Endothelial cell of umbilical vein (primary cell): ENCODE measurements at regions not wholly inside any gene's neighbourhood (a gene's known extent, or its start where the extent isn't known, plus 50 kb on each side); places are given as distances from the start of the nearest gene placed in this dataset.
A peak's percentile ranks its signal among the peaks of the same experiment; 100 is the strongest.
"Not testable (repeated sequence)": the region's sequence is repeated elsewhere in the genome, so short reads cannot be mapped to it uniquely, and the experiment has no call there.

ENCODE experiments used
- BruUV-seq: library from RNA; stranded (reverse); fragments of 400-500 nt; replicated peaks from 2 replicates; lab custom pipeline; 2021; lab: Mats Ljungman, UMichigan
- CTCF ChIA-PET: fragments of 300-600, 350-600 bp; sonication (Branson Sonifier 250); formaldehyde crosslinking; loops from one replicate; lab custom pipeline; 2021; ENCODE audit warnings: antibody characterized with exemption, inconsistent platforms; lab: Charles Lee
- POLR2A ChIA-PET: fragments of 300-600, 350-600 bp; sonication (Branson Sonifier 250); formaldehyde crosslinking; loops from one replicate; lab custom pipeline; 2021; ENCODE audit warnings: antibody characterized with exemption, inconsistent platforms; lab: Charles Lee
- DNase-seq: peaks from one replicate; pipeline ENCODE4 v3.0.0-alpha.2; 2011; ENCODE audit warnings: low read depth, low spot score
- FAIRE-seq: peaks from 2 replicates; lab custom pipeline; 2011; peaks lifted over from hg19 to GRCh38; lab: Jason Lieb, UNC
- H2AFZ ChIP-seq: 2 replicates; pipeline ENCODE4 v1.6.0; 2012; ENCODE audit warnings: low read depth, low read length, control low read depth, inconsistent platforms
- H3K27ac ChIP-seq: 2 replicates; pipeline ENCODE4 v1.5.1; 2011; ENCODE audit warnings: low read depth, mild to moderate bottlenecking, control low read depth, low read length, moderate library complexity; ENCODE audit not compliant: insufficient read depth
- H3K27me3 ChIP-seq, 2 experiments: 2 replicates each; pipeline versions ENCODE4 v1.6.0 to v1.6.1; 2011; ENCODE audit warnings: low read length in 2 of 2, mixed read lengths in 1 of 2; ENCODE audit not compliant: control insufficient read depth in 2 of 2, insufficient read depth in 2 of 2
- H3K36me3 ChIP-seq, 2 experiments: 2 replicates in 1 of 2; 3 replicates in 1 of 2; pipeline ENCODE4 v1.5.1; 2011; ENCODE audit warnings: low read length in 2 of 2, mild to moderate bottlenecking in 1 of 2, moderate library complexity in 1 of 2; ENCODE audit not compliant: control insufficient read depth in 2 of 2, insufficient read depth in 2 of 2; ENCODE audit errors: extremely low read depth in 1 of 2
- H3K4me1 ChIP-seq: 3 replicates; pipeline ENCODE4 v1.5.1; 2011; ENCODE audit warnings: mild to moderate bottlenecking, low read length; ENCODE audit not compliant: control insufficient read depth, insufficient read depth; ENCODE audit errors: extremely low read depth
- H3K4me2 ChIP-seq: 2 replicates; pipeline ENCODE4 v1.6.1; 2011; ENCODE audit warnings: low read length, control low read depth, mixed read lengths; ENCODE audit not compliant: insufficient read depth
- H3K4me3 ChIP-seq, 3 experiments: fragments of 200-600 bp in 1 of 3; sonication (generic), shearing (Covaris generic) in 1 of 3; replicated peaks in 1 of 3; 2 replicates each; pipeline ENCODE4 v1.5.1; 2011 to 2016; ENCODE audit warnings: control low read depth in 3 of 3, low read length in 3 of 3, mild to moderate bottlenecking in 2 of 3, inconsistent platforms in 1 of 3, low read depth in 1 of 3, moderate library complexity in 1 of 3; ENCODE audit not compliant: insufficient read depth in 1 of 3
- H3K79me2 ChIP-seq: 2 replicates; pipeline ENCODE4 v1.6.0; 2012; ENCODE audit warnings: low read length, inconsistent platforms; ENCODE audit not compliant: control insufficient read depth, insufficient read depth
- H3K9ac ChIP-seq: replicated peaks from 2 replicates; pipeline ENCODE3; 2011; ENCODE audit warnings: low read length, control low read depth; ENCODE audit not compliant: insufficient read depth; ENCODE audit errors: extremely low read depth
- H3K9me1 ChIP-seq: replicated peaks from 3 replicates; pipeline ENCODE4 v1.6.0; 2011; ENCODE audit warnings: mild to moderate bottlenecking, low read length; ENCODE audit not compliant: control insufficient read depth, insufficient read depth; ENCODE audit errors: extremely low read depth
- H3K9me3 ChIP-seq: replicated peaks from 2 replicates; pipeline ENCODE4 v1.5.1; 2012; ENCODE audit warnings: low read length, inconsistent platforms; ENCODE audit not compliant: control insufficient read depth, insufficient read depth
- H4K20me1 ChIP-seq: replicated peaks from 2 replicates; pipeline ENCODE3; 2011; ENCODE audit warnings: mild to moderate bottlenecking, low read length; ENCODE audit not compliant: control insufficient read depth, insufficient read depth; ENCODE audit errors: extremely low read depth
- CTCF ChIP-seq, 2 donors: IDR thresholded peaks; 1 replicate in 1 of 2; 2 replicates in 1 of 2; pipeline ENCODE4 v1.5.1; 2011; ENCODE audit warnings: low read length in 2 of 2, mild to moderate bottlenecking in 2 of 2, moderate library complexity in 2 of 2, control low read depth in 1 of 2, inconsistent platforms in 1 of 2, low read depth in 1 of 2; ENCODE audit not compliant: insufficient read depth in 1 of 2; ENCODE audit errors: extremely low read depth in 1 of 2
- FOS ChIP-seq: IDR thresholded peaks from 2 replicates; pipeline ENCODE4 v1.6.1; 2011; ENCODE audit warnings: mild to moderate bottlenecking, low read length, moderate library complexity, borderline replicate concordance; ENCODE audit not compliant: insufficient read depth
- GATA2 ChIP-seq: IDR thresholded peaks from 2 replicates; pipeline ENCODE4 v1.7.0; 2011; ENCODE audit warnings: low read depth, mild to moderate bottlenecking, moderate library complexity, mixed read lengths, low read length; ENCODE audit not compliant: insufficient read length, insufficient read depth
- JUN ChIP-seq: IDR thresholded peaks from 2 replicates; pipeline ENCODE4 v1.6.1; 2011; ENCODE audit warnings: borderline replicate concordance, low read depth; ENCODE audit not compliant: insufficient read length, insufficient read depth
- MYC ChIP-seq: IDR thresholded peaks from one replicate; pipeline ENCODE4 v1.6.1; 2011; ENCODE audit warnings: mild to moderate bottlenecking, low read depth, low read length
- POLR2AphosphoS5 ChIP-seq: IDR thresholded peaks from 2 replicates; pipeline ENCODE4 v1.6.1; 2012; ENCODE audit warnings: low read depth, mild to moderate bottlenecking, control low read depth, low read length, moderate library complexity; ENCODE audit not compliant: insufficient read depth
- dilution Hi-C: fragments of 300-500 bp; cut with MboI; formaldehyde crosslinking; loops from one replicate; pipeline ENCODE4 v1.15.0; 2019; ENCODE audit warnings: low sequenced_read_pairs; ENCODE audit not compliant: extremely low pct_ligation_motif_present
- intact Hi-C: fragments of 100-400 bp; cut with micrococcal nuclease; formaldehyde crosslinking; loops from one replicate; pipeline ENCODE4 v1.10.0; 2022
- TF ChIP-seq, protein P1 (sequence below): IDR thresholded peaks from 2 replicates; pipeline ENCODE4 v1.6.1; 2011; ENCODE audit not compliant: insufficient read depth, insufficient read length

DNA sequence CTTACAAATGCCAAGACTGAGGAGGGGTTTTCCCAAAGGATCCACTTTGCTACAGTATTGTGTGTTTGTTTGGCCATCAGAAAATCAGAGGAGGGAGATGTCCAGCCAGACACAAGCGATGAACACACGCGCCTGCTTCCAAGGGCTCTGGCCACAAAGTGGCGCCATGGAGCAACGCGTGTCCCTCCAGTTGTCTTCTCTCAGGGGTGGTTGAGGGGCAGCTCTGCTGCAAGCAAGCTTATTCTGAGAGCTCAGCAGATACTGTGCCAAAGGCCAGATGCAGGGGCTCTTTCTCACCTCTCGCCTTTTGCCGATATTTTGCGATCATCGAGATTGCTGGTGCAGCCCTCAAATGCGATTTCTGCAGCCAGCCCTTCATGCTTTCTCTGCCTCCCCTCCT lies 88.9 kb upstream of the OSBPL11 start:
- Histone ChIP-seq H3K9ac (no peak overlapping the region), H3K79me2 (no peaks in the 10 kb centered on the region), H3K9me1 (no peaks in the 10 kb centered on the region), H3K4me3 (no peak overlapping the region), H3K27me3 (no peaks in the 10 kb centered on the region), H3K4me1 (no peaks in the 10 kb centered on the region), H3K36me3 (no peaks in the 10 kb centered on the region), H3K27ac (no peak overlapping the region), H3K4me2 (no peak overlapping the region), H2AFZ (no peak overlapping the region), H4K20me1 (no peaks in the 10 kb centered on the region), H3K9me3 (no peaks in the 10 kb centered on the region)
- ChIA-PET CTCF (no interaction called here), POLR2A (no interaction called here)
- intact Hi-C loops = no loop called here
- BruUV-seq = no TSS peak
- no peak for FAIRE-seq
- TF ChIP-seq GATA2 (no peak), CTCF (IDR thresholded peaks at IDR 0.05; ENCODE audit: extremely low read depth in 1 of 2, insufficient read depth in 1 of 2, low read depth in 1 of 2, low read length in 2 of 2) (peak; percentile 16 to 46), POLR2AphosphoS5 (no peak), JUN (no peak), MYC (no peak), FOS (no peak)
- TF ChIP-seq, protein P1, sequence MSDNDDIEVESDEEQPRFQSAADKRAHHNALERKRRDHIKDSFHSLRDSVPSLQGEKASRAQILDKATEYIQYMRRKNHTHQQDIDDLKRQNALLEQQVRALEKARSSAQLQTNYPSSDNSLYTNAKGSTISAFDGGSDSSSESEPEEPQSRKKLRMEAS = no peak
- dilution Hi-C loops = no loop called here
- DNase-seq = peak; percentile 3

GRCh38 chr3:125685741-125686140 lies 90.4 kb upstream of the OSBPL11 start:
- intact Hi-C loops, H3K4me2 ChIP-seq, CTCF ChIA-PET, H3K36me3 ChIP-seq, H3K9me3 ChIP-seq, H2AFZ ChIP-seq, DNase-seq, H3K4me1 ChIP-seq, H3K27ac ChIP-seq, H3K79me2 ChIP-seq, BruUV-seq, dilution Hi-C loops, H4K20me1 ChIP-seq, FAIRE-seq, POLR2A ChIA-PET, H3K9me1 ChIP-seq, H3K4me3 ChIP-seq, H3K9ac ChIP-seq, H3K27me3 ChIP-seq: not testable (repeated sequence)
